ENCODE measurements at regions not wholly inside any gene's neighbourhood (a gene's known extent, or its start where the extent isn't known, plus 50 kb on each side); places are given as distances from the start of the nearest gene placed in this dataset.

- peak in 2 of 14 donors; percentile 0 to 15 for DNase-seq
Observed at GRCh38 chrX:45264865-45265264, 64.2 kb upstream of the DIPK2B start.

- no peak for DNase-seq
Observed at GRCh38 chrX:45261471-45261870, 60.8 kb upstream of the DIPK2B start.

GRCh38 chrX:45261005-45261404, 60.3 kb upstream of the DIPK2B start:
- no peak for DNase-seq

- DNase-seq, result no peak
Observed at GRCh38 chrX:45258731-45259402, 58.2 kb upstream of the DIPK2B start.
